ENCODE measurements at regions not wholly inside any gene's neighbourhood (a gene's known extent, or its start where the extent isn't known, plus 50 kb on each side); places are given as distances from the start of the nearest gene placed in this dataset.
"Not testable (repeated sequence)": the region's sequence is repeated elsewhere in the genome, so short reads cannot be mapped to it uniquely, and the experiment has no call there.

GRCh38 chr1:234787011-234787584, 177.1 kb upstream of the IRF2BP2 start:
- not testable (repeated sequence) for FAIRE-seq; DNase-seq (ENCODE audit: insufficient read length, low spot score)

GRCh38 chr1:234785922-234786321, 175.9 kb upstream of the IRF2BP2 start:
- DNase-seq (ENCODE audit: insufficient read length, low spot score); FAIRE-seq: not testable (repeated sequence)

- not testable (repeated sequence) for DNase-seq (ENCODE audit: insufficient read length, low spot score); FAIRE-seq
These were observed 175.5 kb upstream of the IRF2BP2 start for GRCh38 chr1:234785471-234785919.

GRCh38 chr1:234784108-234784507, 174.1 kb upstream of the IRF2BP2 start:
- DNase-seq (ENCODE audit: insufficient read length, low spot score); FAIRE-seq: not testable (repeated sequence)

- no peak for DNase-seq (ENCODE audit: insufficient read length, low spot score)
These were observed 172.8 kb upstream of the IRF2BP2 start for GRCh38 chr1:234782791-234783190.

GRCh38 chr1:234782105-234782751, 172.2 kb upstream of the IRF2BP2 start:
- DNase-seq (ENCODE audit: insufficient read length, low spot score) (no peak), FAIRE-seq (no peak)

More at GRCh38 chr1:234782791-234783190, 172.8 kb upstream of the IRF2BP2 start:
- no peak for FAIRE-seq

GRCh38 chr1:234781241-234782065, 171.5 kb upstream of the IRF2BP2 start:
- DNase-seq (ENCODE audit: insufficient read length, low spot score) (no peak), FAIRE-seq (no peak)

GRCh38 chr1:234780531-234781162, 170.7 kb upstream of the IRF2BP2 start:
- DNase-seq (ENCODE audit: insufficient read length, low spot score), result no peak
- FAIRE-seq, result no peak

- no peak for FAIRE-seq
- DNase-seq (ENCODE audit: insufficient read length, low spot score), result no peak
These were observed 170.1 kb upstream of the IRF2BP2 start for GRCh38 chr1:234780112-234780511.

GRCh38 chr1:234779600-234779999, 169.6 kb upstream of the IRF2BP2 start:
- not testable (repeated sequence) for FAIRE-seq; DNase-seq (ENCODE audit: insufficient read length, low spot score)

GRCh38 chr1:234779160-234779538, 169.2 kb upstream of the IRF2BP2 start:
- FAIRE-seq (no peak), DNase-seq (ENCODE audit: insufficient read length, low spot score) (no peak)

GRCh38 chr1:234778221-234779159, 168.5 kb upstream of the IRF2BP2 start:
- FAIRE-seq (no peak), DNase-seq (ENCODE audit: insufficient read length, low spot score) (no peak)

GRCh38 chr1:234777856-234778220, 167.9 kb upstream of the IRF2BP2 start:
- no peak for DNase-seq (ENCODE audit: insufficient read length, low spot score)
- no peak for FAIRE-seq

- DNase-seq (ENCODE audit: insufficient read length, low spot score) (no peak), FAIRE-seq (no peak)
These were observed 167.2 kb upstream of the IRF2BP2 start for GRCh38 chr1:234776876-234777855.

- DNase-seq (ENCODE audit: insufficient read length, low spot score) (no peak), FAIRE-seq (no peak)
These were observed 166.4 kb upstream of the IRF2BP2 start for GRCh38 chr1:234776256-234776875.

- DNase-seq (ENCODE audit: insufficient read length, low spot score) (no peak), FAIRE-seq (no peak)
These were observed 165.7 kb upstream of the IRF2BP2 start for GRCh38 chr1:234775477-234776246.

- no peak for DNase-seq (ENCODE audit: insufficient read length, low spot score)
- FAIRE-seq, result no peak
These were observed 165.0 kb upstream of the IRF2BP2 start for GRCh38 chr1:234774971-234775370.

Data from HTR-8/SVneo (cell line).